KMS-11 (cell line): ENCODE measurements at regions not wholly inside any gene's neighbourhood (a gene's known extent, or its start where the extent isn't known, plus 50 kb on each side); places are given as distances from the start of the nearest gene placed in this dataset.

ENCODE experiments used
- H2AFZ ChIP-seq: fragments of 200-600 bp; sonication (generic); 2 replicates; pipeline ENCODE4 v1.6.1; 2016; ENCODE audit warnings: antibody characterized with exemption, mixed run types, low read depth
- H3K27ac ChIP-seq: fragments of 200-600 bp; sonication (generic); 2 replicates; pipeline ENCODE4 v1.6.1; 2016; ENCODE audit warnings: mild to moderate bottlenecking, mixed run types
- H3K27me3 ChIP-seq: fragments of 200-600 bp; sonication (generic); 2 replicates; pipeline ENCODE4 v1.6.1; 2017; ENCODE audit warnings: mild to moderate bottlenecking, low read depth, mixed run types, moderate library complexity; ENCODE audit not compliant: insufficient read depth
- H3K36me3 ChIP-seq: fragments of 200-600 bp; sonication (generic); 2 replicates; pipeline ENCODE4 v1.6.1; 2017; ENCODE audit warnings: mild to moderate bottlenecking, mixed run types; ENCODE audit not compliant: insufficient read depth
- H3K4me1 ChIP-seq: fragments of 200-600 bp; sonication (generic); 2 replicates; pipeline ENCODE4 v1.6.1; 2016; ENCODE audit warnings: mild to moderate bottlenecking, low read depth, mixed run types; ENCODE audit not compliant: poor library complexity, severe bottlenecking
- H3K4me2 ChIP-seq: fragments of 200-600 bp; sonication (generic); 2 replicates; pipeline ENCODE4 v1.7.0; 2016; ENCODE audit warnings: mild to moderate bottlenecking, mixed run types
- H3K4me3 ChIP-seq: fragments of 200-600 bp; sonication (generic); IDR thresholded peaks from 2 replicates; pipeline ENCODE4 v1.6.1; 2017; ENCODE audit warnings: low read depth, low read length, mixed read lengths; ENCODE audit not compliant: insufficient read depth
- H3K79me2 ChIP-seq: fragments of 200-600 bp; sonication (generic); 2 replicates; pipeline ENCODE4 v1.6.1; 2016; ENCODE audit warnings: low read depth, mixed run types; ENCODE audit not compliant: insufficient read depth
- H3K9ac ChIP-seq: fragments of 200-600 bp; sonication (generic); 2 replicates; pipeline ENCODE4 v1.6.1; 2016; ENCODE audit warnings: mild to moderate bottlenecking, mixed run types
- H4K20me1 ChIP-seq: fragments of 200-600 bp; sonication (generic); 2 replicates; pipeline ENCODE4 v1.6.1; 2016; ENCODE audit warnings: mild to moderate bottlenecking, mixed run types; ENCODE audit not compliant: insufficient read depth
- CTCF ChIP-seq: fragments of 200-600 bp; sonication (generic); conservative IDR thresholded peaks from 2 replicates; pipeline ENCODE4 v1.6.1; 2017; ENCODE audit warnings: low read depth, mild to moderate bottlenecking, antibody characterized with exemption, low read length, moderate library complexity, mixed read lengths

DNA sequence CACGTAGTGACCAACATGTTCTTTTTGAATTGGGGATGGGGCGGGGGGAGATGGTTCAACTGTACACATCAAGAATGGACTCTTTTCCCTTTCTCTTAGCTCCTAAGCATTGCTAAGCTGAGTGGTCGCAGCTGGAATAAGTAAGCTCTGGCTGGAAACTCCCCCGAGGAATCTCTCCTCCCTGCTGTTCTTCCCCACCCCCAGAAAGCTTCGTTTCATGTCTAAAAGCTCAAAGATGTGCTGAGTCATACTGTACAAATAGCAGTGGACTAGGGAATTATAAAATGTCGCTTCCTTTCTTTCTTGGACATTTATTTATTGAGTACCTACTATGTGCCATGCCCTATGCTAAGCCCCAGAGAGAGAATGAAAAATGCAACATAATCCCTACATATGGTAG, 191.1 kb upstream of the ADO start:
- TF ChIP-seq CTCF: no peak
- no peak overlapping the region for H3K4me2 ChIP-seq
- H3K36me3 ChIP-seq: no peaks in the 10 kb centered on the region
- no peak overlapping the region for H2AFZ ChIP-seq
- no peak overlapping the region for H3K9ac ChIP-seq
- H3K27me3 ChIP-seq: no peaks in the 10 kb centered on the region
- H4K20me1 ChIP-seq: no peaks in the 10 kb centered on the region
- no peak overlapping the region for H3K4me3 ChIP-seq
- H3K27ac ChIP-seq: no peak overlapping the region
- H3K4me1 ChIP-seq: no peaks in the 10 kb centered on the region
- no peaks in the 10 kb centered on the region for H3K79me2 ChIP-seq

DNA sequence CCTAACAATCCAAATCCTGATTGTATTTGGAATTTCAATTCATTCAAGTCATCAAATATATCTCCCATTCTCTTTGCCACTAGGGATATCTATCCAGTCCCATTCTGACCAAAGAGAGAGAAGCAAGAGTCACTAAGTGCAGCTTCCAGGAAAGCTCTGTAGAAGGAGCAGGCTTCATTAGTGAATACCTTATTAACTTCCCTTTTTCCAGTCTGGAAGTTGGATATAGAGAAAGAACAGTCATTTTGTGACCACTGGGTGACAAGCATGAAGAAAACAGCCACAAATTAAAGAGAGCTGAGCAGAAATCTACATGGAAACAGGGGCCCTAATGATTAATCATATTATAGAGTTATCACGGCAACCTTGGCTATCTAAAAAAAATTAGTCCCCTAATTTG, 190.7 kb upstream of the ADO start:
- no peaks in the 10 kb centered on the region for H3K79me2 ChIP-seq
- no peaks in the 10 kb centered on the region for H3K27me3 ChIP-seq
- H3K36me3 ChIP-seq: no peaks in the 10 kb centered on the region
- H3K4me3 ChIP-seq: no peak overlapping the region
- H3K27ac ChIP-seq: no peak overlapping the region
- no peaks in the 10 kb centered on the region for H3K4me1 ChIP-seq
- no peak overlapping the region for H3K4me2 ChIP-seq
- no peak overlapping the region for H3K9ac ChIP-seq
- no peaks in the 10 kb centered on the region for H4K20me1 ChIP-seq
- no peak for TF ChIP-seq CTCF
- H2AFZ ChIP-seq: no peak overlapping the region

DNA sequence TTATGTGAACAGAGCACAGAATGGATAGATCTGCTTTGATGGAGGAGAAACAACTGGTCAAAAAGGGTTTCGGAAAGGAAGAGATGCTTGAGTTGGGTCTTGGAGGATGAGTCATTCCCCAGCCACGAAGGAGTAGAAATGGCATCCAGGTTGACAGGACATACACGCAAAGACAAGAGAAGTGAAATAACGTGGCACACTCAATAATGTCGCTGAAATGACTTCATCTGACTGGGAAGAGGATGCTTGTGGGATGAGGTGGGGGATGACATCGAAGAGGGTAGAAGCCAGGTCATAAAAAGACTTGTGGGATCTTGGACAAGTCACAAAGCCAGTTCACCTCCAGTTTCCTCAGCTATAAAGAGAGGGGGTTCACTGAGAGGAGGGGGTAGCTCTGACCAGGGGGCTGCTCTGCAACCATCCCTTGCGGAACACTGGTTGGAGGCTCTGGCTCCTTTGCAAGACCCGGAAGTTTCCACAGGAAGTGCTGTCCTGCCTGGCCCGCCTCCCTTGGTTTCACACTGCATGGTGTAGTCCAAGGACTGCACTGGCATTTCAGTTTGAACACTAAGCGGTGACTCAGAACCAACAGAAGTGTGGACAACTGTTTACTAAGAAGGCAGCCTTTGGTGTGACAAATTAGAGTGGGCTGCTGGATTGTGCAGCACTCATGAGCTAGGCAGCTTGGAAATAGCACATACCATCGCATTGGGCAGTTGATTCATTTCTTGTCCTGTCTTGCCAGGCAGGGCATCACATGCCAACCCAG, 189.9 kb upstream of the ADO start:
- Histone ChIP-seq H3K27me3 (no peaks in the 10 kb centered on the region), H3K27ac (no peak overlapping the region), H3K79me2 (no peaks in the 10 kb centered on the region), H3K9ac (no peak overlapping the region), H3K4me1 (no peaks in the 10 kb centered on the region), H2AFZ (no peak overlapping the region), H3K4me2 (no peak overlapping the region), H4K20me1 (no peaks in the 10 kb centered on the region), H3K36me3 (no peaks in the 10 kb centered on the region), H3K4me3 (no peak overlapping the region)
- no peak for TF ChIP-seq CTCF

DNA sequence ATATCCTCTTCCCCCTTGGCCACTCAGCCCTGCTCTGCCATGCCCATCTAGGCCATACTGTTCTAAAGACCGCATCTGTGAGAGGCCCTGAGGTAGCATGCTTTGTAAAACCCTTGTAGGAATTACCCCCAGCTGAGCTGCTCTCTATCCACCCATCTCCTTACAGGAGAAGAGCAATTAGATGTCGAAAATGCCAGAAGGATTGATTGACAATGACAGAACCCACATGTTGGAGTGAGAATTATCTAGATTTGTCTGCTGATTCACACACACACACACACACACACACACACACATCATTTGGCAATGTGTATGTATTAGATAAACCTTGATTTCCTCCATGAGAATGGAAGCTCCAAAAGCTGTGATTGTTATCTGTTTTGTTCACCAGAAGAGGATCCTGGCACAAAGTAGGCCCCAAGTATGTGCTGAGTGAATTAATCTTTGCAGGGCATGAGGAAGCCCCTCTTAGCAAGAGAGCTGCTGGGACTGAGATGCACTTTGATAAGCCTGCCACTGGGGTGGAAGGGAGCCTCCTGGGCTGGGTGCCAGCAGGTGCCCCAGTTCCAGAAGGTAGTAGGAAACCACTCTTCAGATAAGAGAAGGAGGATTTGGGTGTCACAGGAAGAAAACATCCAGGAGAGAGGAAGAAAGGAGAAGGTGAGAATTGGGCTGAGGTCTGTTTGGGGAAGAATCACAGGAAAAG, 187.5 kb upstream of the ADO start:
- Histone ChIP-seq H3K27me3 (no peaks in the 10 kb centered on the region), H3K4me1 (no peaks in the 10 kb centered on the region), H4K20me1 (no peaks in the 10 kb centered on the region), H3K4me3 (no peak overlapping the region), H2AFZ (no peak overlapping the region), H3K9ac (no peak overlapping the region), H3K36me3 (no peaks in the 10 kb centered on the region), H3K27ac (no peak overlapping the region), H3K79me2 (no peaks in the 10 kb centered on the region), H3K4me2 (no peak overlapping the region)
- TF ChIP-seq CTCF: no peak
